GM21515 (cell line): ENCODE measurements at regions not wholly inside any gene's neighbourhood (a gene's known extent, or its start where the extent isn't known, plus 50 kb on each side); places are given as distances from the start of the nearest gene placed in this dataset.

Source experiments
- ATAC-seq: cut with Tn5 transposase; IDR thresholded peaks from one replicate; pipeline ENCODE4 v1.9.1; 2021; ENCODE audit not compliant: unreplicated experiment

- ATAC-seq, result no peak
Observed at GRCh38 chr13:106701771-106702341, 133.9 kb upstream of the ARGLU1 start.

GRCh38 chr13:106700439-106700838 lies 132.5 kb upstream of the ARGLU1 start:
- ATAC-seq, result no peak

- no peak for ATAC-seq
Observed at GRCh38 chr13:106700007-106700406, 132.1 kb upstream of the ARGLU1 start.

GRCh38 chr13:106699311-106699710 lies 131.4 kb upstream of the ARGLU1 start:
- no peak for ATAC-seq

GRCh38 chr13:106696719-106697118 lies 128.8 kb upstream of the ARGLU1 start:
- no peak for ATAC-seq

GRCh38 chr13:106696140-106696539 lies 128.2 kb upstream of the ARGLU1 start:
- ATAC-seq, result no peak

GRCh38 chr13:106695139-106695538 lies 127.2 kb upstream of the ARGLU1 start:
- no peak for ATAC-seq

- no peak for ATAC-seq
Observed at GRCh38 chr13:106691861-106692260, 123.9 kb upstream of the ARGLU1 start.

- ATAC-seq, result no peak
Observed at GRCh38 chr13:106691341-106691740, 123.4 kb upstream of the ARGLU1 start.

- no peak for ATAC-seq
Observed at GRCh38 chr13:106690779-106691178, 122.8 kb upstream of the ARGLU1 start.

- ATAC-seq, result no peak
Observed at GRCh38 chr13:106689906-106690305, 122.0 kb upstream of the ARGLU1 start.

- no peak for ATAC-seq
Observed at GRCh38 chr13:106688940-106689339, 121.0 kb upstream of the ARGLU1 start.

- no peak for ATAC-seq
Observed at GRCh38 chr13:106686163-106686562, 118.2 kb upstream of the ARGLU1 start.

- ATAC-seq, result no peak
Observed at GRCh38 chr13:106685143-106685542, 117.2 kb upstream of the ARGLU1 start.

- ATAC-seq, result no peak
Observed at GRCh38 chr13:106683918-106684317, 116.0 kb upstream of the ARGLU1 start.

GRCh38 chr13:106683179-106683578 lies 115.2 kb upstream of the ARGLU1 start:
- ATAC-seq, result no peak

GRCh38 chr13:106681997-106682396 lies 114.1 kb upstream of the ARGLU1 start:
- ATAC-seq, result no peak

GRCh38 chr13:106681536-106681935 lies 113.6 kb upstream of the ARGLU1 start:
- ATAC-seq, result no peak

GRCh38 chr13:106680796-106681472 lies 113.0 kb upstream of the ARGLU1 start:
- ATAC-seq, result no peak

- ATAC-seq, result no peak
Observed at GRCh38 chr13:106678646-106679418, 110.9 kb upstream of the ARGLU1 start.

GRCh38 chr13:106675311-106675710 lies 107.4 kb upstream of the ARGLU1 start:
- no peak for ATAC-seq
